Muscle of arm (tissue), 1 donor: ENCODE measurements at regions not wholly inside any gene's neighbourhood (a gene's known extent, or its start where the extent isn't known, plus 50 kb on each side); places are given as distances from the start of the nearest gene placed in this dataset.
"Not testable (repeated sequence)": the region's sequence is repeated elsewhere in the genome, so short reads cannot be mapped to it uniquely, and the experiment has no call there.

Experiments
- DNase-seq: peaks from one replicate; pipeline ENCODE4 v3.0.0-alpha.2; 2013

DNA sequence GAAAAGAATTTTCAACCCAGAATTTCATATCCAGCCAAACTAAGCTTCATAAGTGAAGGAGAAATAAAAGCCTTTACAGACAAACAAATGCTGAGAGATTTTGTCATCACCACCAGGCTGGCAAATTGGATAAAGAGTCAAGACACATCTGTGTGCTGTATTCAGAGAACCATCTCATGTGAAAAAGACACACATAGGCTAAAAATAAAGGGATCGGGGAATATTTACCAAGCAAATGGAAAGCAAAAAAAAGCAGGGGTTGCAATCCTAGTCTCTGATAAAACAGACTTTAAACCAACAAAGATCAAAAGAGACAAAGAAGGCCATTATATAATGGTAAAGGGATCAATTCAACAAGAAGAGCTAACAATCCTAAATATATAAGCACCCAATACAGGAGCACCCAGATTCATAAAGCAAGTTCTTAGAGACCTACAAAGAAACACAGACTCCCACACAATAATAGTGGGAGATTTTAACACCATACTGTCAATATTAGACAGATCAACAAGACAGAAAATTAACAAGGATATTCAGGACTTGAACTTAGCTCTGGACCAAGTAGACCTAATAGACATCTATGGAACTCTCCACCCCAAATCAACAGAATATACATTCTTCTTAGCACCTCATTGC, 55.9 kb upstream of the ACSM6 start:
- not testable (repeated sequence) for DNase-seq

DNA sequence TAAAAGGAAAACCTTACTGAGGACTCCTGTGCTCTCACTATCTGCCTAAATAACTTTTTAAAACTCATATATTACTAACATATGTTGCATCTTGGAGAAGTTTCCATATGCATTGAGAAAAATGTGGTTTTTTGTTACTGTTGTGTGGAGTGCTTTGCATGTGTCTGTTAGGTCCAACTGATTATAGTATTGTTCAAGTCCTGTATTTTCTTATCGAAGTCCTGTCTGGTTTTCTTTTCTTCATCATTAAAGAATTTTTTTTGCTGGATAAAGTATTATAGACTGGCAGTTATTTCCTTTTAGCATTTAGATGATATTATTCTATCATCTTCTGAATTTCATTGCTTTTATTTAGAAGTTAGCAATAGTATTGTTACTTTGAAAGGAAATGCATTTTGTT, 59.5 kb upstream of the ACSM6 start:
- DNase-seq: no peak

DNA sequence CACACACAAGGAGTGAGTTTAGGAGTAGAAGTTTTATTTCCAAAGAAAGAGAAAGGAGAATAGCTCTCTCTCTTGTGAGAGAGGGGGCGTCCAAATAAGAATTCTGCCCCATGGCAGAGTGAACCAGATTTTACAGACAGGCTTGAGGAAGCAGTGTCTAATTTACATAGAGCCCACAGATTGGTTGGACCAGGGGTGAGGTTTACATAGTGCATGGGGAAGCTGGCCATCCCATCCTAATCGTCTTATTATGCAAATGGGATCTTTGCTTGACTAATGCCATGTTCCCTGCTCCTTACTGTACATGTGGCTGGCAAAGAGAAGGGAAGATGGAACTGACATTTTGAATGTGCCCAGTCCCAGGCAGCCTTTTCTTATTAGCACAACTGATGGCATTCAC, 60.0 kb upstream of the ACSM6 start:
- no peak for DNase-seq

GRCh38 chr10:95133016-95133752, 60.9 kb upstream of the ACSM6 start:
- DNase-seq: peak; percentile 23

GRCh38 chr10:95130429-95130828, 61.1 kb upstream of the CYP2C8 start:
- not testable (repeated sequence) for DNase-seq

DNA sequence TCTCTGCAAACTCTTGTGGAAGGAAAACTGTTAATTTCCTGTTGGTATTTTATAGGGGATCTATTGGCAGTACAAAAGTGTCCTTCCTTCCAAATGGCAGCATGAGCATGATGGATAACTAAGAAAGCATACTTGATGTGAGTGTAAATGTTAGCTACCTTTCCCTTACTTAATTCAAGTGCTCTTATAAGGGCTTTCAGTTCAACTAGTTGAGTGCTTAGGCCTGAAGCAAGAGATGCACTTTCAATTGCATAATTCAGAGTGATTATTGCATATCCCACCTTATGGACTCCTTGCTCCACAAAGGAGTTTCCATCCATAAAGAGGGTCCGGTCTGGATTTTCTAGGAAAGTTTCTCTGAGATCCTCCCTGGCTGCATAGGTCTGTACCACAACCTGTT, 56.3 kb upstream of the CYP2C8 start:
- no peak for DNase-seq

DNA sequence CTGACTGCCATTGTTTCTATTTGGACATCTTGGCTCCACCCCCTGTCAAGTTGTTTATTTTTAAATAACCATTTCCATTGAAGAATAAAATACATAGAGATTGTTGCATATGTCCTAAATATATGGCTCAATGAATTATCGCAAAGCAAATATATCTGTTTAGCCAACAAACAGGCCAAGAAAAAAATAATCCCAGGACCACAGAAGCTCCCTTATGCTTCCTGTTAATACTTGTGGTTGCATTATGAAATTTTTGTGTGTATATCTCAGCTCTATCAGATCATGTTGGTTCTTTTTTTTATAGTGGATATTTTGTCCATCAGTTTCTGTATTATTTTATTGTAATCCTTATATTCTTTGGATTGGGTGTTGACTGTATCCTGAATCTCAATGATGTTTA, 53.4 kb upstream of the CYP2C8 start:
- no peak for DNase-seq

DNA sequence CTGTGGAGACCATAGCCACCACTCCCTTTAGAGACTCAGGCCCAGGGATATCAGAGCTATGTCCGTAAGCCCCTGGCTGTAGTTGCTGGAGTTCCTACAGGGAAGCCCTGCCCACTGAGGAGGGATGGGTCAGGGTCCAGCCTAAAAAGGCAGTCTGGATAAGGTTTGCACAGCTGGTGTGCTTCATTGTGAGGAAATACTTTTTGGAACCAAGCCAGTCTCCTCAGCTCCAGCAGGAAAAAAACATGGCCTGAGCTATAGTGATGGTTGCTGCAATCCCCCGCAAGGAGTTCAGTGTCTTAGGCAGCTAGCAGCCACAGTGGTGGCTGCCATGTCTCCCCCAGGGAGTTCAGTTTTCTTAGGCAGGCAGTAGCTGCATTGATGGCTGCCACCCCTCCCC, 52.6 kb upstream of the CYP2C8 start:
- no peak for DNase-seq
